ENCODE measurements at regions not wholly inside any gene's neighbourhood (a gene's known extent, or its start where the extent isn't known, plus 50 kb on each side); places are given as distances from the start of the nearest gene placed in this dataset.
A peak's percentile ranks its signal among the peaks of the same experiment; 100 is the strongest.

DNA sequence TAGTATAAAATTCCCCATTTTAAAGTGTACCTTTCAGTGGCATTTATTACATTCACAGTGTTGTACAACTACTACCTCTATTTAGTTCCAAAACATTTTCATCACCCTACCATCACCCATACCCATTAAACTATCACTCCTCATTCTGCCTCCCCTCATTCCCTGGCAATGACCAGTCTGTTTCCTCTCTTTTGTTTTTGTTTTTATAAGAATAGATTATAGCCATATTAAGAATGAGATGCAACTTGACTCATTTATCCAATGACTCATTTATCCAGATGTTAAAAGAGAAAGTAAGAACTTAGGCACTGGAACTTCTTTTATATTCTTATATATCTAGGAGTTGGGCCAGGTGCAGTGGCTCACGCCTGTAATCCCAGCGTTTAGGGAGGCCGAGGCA, 156.3 kb downstream of the FAT3 start:
- H3K36me3 ChIP-seq (ENCODE audit: insufficient read depth): no peaks in the 10 kb centered on the region
- no peak overlapping the region for H2AFZ ChIP-seq
- Mint-ChIP-seq H3K27me3 (ENCODE audit: insufficient read depth, low read depth, poor library complexity) (peaks cover 5% of the 10 kb centered on the region), H3K9me3 (no peaks in the 10 kb centered on the region), H3K4me3 (no peak overlapping the region), H3K27ac (no peak overlapping the region), H3K36me3 (ENCODE audit: low read depth) (no peaks in the 10 kb centered on the region; the same call in 2 of the 3 replicates), H3K4me1 (peaks cover 54% of the 10 kb centered on the region)
- H3F3A ChIP-seq (replicated peaks; ENCODE audit: low read depth): no peaks in the 10 kb centered on the region
- ATAC-seq: no peak
- H3K4me2 ChIP-seq: no peak overlapping the region
- no peaks in the 10 kb centered on the region for H3K9me2 ChIP-seq (ENCODE audit: insufficient read depth)
- TF ChIP-seq ETS1 (IDR thresholded peaks at IDR 0.05): no peak
- TF ChIP-seq ZNF331 (CRISPR knock-in tag; IDR thresholded peaks at IDR 0.05; ENCODE audit: low read depth): no peak
- no peak for TF ChIP-seq POLR2AphosphoS5 (IDR thresholded peaks at IDR 0.05; ENCODE audit: low read depth)
- no peak overlapping the region for H3K27ac ChIP-seq (ENCODE audit: low read depth)
- peaks cover 11% of the 10 kb centered on the region for H4K20me1 ChIP-seq (replicated peaks; ENCODE audit: insufficient read depth)
- H3K4me3 ChIP-seq: no peak overlapping the region
- no peak for DNase-seq (ENCODE audit: low spot score)
- no peaks in the 10 kb centered on the region for H3K27me3 ChIP-seq (ENCODE audit: insufficient read depth)
- peaks cover 31% of the 10 kb centered on the region for H3K4me1 ChIP-seq (ENCODE audit: insufficient read depth)
- H3K79me2 ChIP-seq (replicated peaks; ENCODE audit: insufficient read depth): peaks cover 100% of the 10 kb centered on the region

- H3K4me1 Mint-ChIP-seq: peaks cover 60% of the 10 kb centered on the region
- peak; percentile 40 for DNase-seq (ENCODE audit: low spot score)
- TF ChIP-seq, protein P1, sequence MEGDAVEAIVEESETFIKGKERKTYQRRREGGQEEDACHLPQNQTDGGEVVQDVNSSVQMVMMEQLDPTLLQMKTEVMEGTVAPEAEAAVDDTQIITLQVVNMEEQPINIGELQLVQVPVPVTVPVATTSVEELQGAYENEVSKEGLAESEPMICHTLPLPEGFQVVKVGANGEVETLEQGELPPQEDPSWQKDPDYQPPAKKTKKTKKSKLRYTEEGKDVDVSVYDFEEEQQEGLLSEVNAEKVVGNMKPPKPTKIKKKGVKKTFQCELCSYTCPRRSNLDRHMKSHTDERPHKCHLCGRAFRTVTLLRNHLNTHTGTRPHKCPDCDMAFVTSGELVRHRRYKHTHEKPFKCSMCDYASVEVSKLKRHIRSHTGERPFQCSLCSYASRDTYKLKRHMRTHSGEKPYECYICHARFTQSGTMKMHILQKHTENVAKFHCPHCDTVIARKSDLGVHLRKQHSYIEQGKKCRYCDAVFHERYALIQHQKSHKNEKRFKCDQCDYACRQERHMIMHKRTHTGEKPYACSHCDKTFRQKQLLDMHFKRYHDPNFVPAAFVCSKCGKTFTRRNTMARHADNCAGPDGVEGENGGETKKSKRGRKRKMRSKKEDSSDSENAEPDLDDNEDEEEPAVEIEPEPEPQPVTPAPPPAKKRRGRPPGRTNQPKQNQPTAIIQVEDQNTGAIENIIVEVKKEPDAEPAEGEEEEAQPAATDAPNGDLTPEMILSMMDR (conservative IDR thresholded peaks at IDR 0.05; ENCODE audit: low read depth in 2 of 2): peak; percentile 39 to 55
- TF ChIP-seq NANOG (IDR thresholded peaks at IDR 0.05; ENCODE audit: borderline replicate concordance) (no peak), CREB1 (CRISPR knock-in tag; IDR thresholded peaks at IDR 0.05; ENCODE audit: low read depth) (no peak), JUNB (IDR thresholded peaks at IDR 0.05; ENCODE audit: unreplicated experiment) (no peak), ZNF114 (CRISPR knock-in tag; IDR thresholded peaks at IDR 0.05) (no peak), ZNF331 (CRISPR knock-in tag; IDR thresholded peaks at IDR 0.05; ENCODE audit: low read depth) (no peak), ETS1 (IDR thresholded peaks at IDR 0.05) (no peak), POLR2AphosphoS5 (IDR thresholded peaks at IDR 0.05; ENCODE audit: low read depth) (no peak), STAT1 (IDR thresholded peaks at IDR 0.05; ENCODE audit: unreplicated experiment) (no peak)
- TF ChIP-seq, protein P2, sequence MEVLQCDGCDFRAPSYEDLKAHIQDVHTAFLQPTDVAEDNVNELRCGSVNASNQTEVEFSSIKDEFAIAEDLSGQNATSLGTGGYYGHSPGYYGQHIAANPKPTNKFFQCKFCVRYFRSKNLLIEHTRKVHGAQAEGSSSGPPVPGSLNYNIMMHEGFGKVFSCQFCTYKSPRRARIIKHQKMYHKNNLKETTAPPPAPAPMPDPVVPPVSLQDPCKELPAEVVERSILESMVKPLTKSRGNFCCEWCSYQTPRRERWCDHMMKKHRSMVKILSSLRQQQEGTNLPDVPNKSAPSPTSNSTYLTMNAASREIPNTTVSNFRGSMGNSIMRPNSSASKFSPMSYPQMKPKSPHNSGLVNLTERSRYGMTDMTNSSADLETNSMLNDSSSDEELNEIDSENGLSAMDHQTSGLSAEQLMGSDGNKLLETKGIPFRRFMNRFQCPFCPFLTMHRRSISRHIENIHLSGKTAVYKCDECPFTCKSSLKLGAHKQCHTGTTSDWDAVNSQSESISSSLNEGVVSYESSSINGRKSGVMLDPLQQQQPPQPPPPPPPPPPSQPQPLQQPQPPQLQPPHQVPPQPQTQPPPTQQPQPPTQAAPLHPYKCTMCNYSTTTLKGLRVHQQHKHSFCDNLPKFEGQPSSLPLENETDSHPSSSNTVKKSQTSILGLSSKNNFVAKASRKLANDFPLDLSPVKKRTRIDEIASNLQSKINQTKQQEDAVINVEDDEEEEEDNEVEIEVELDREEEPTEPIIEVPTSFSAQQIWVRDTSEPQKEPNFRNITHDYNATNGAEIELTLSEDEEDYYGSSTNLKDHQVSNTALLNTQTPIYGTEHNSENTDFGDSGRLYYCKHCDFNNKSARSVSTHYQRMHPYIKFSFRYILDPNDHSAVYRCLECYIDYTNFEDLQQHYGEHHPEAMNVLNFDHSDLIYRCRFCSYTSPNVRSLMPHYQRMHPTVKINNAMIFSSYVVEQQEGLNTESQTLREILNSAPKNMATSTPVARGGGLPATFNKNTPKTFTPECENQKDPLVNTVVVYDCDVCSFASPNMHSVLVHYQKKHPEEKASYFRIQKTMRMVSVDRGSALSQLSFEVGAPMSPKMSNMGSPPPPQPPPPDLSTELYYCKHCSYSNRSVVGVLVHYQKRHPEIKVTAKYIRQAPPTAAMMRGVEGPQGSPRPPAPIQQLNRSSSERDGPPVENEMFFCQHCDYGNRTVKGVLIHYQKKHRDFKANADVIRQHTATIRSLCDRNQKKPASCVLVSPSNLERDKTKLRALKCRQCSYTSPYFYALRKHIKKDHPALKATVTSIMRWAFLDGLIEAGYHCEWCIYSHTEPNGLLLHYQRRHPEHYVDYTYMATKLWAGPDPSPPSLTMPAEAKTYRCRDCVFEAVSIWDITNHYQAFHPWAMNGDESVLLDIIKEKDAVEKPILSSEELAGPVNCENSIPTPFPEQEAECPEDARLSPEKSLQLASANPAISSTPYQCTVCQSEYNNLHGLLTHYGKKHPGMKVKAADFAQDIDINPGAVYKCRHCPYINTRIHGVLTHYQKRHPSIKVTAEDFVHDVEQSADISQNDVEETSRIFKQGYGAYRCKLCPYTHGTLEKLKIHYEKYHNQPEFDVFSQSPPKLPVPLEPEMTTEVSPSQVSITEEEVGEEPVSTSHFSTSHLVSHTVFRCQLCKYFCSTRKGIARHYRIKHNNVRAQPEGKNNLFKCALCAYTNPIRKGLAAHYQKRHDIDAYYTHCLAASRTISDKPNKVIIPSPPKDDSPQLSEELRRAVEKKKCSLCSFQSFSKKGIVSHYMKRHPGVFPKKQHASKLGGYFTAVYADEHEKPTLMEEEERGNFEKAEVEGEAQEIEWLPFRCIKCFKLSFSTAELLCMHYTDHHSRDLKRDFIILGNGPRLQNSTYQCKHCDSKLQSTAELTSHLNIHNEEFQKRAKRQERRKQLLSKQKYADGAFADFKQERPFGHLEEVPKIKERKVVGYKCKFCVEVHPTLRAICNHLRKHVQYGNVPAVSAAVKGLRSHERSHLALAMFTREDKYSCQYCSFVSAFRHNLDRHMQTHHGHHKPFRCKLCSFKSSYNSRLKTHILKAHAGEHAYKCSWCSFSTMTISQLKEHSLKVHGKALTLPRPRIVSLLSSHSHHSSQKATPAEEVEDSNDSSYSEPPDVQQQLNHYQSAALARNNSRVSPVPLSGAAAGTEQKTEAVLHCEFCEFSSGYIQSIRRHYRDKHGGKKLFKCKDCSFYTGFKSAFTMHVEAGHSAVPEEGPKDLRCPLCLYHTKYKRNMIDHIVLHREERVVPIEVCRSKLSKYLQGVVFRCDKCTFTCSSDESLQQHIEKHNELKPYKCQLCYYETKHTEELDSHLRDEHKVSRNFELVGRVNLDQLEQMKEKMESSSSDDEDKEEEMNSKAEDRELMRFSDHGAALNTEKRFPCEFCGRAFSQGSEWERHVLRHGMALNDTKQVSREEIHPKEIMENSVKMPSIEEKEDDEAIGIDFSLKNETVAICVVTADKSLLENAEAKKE (CRISPR knock-in tag; IDR thresholded peaks at IDR 0.05): peak; percentile 7; the same call in 1 of the 2 replicates
These were observed 157.7 kb downstream of the FAT3 start for GRCh38 chr11:92382311-92382710.

More at GRCh38 chr11:92382311-92382710, 157.7 kb downstream of the FAT3 start:
- no peaks in the 10 kb centered on the region for H3K9me2 ChIP-seq (ENCODE audit: insufficient read depth)
- H3K4me2 ChIP-seq: no peak overlapping the region
- H4K20me1 ChIP-seq (replicated peaks; ENCODE audit: insufficient read depth): peaks cover under 1% of the 10 kb centered on the region
- Mint-ChIP-seq H3K9me3 (no peaks in the 10 kb centered on the region), H3K27ac (no peak overlapping the region), H3K27me3 (ENCODE audit: insufficient read depth, low read depth, poor library complexity) (peaks cover 9% of the 10 kb centered on the region), H3K36me3 (ENCODE audit: low read depth) (no peaks in the 10 kb centered on the region; the same call in 2 of the 3 replicates), H3K4me3 (no peak overlapping the region)
- H3K79me2 ChIP-seq (replicated peaks; ENCODE audit: insufficient read depth): peaks cover 100% of the 10 kb centered on the region
- no peaks in the 10 kb centered on the region for H3K36me3 ChIP-seq (ENCODE audit: insufficient read depth)
- H3K27me3 ChIP-seq (ENCODE audit: insufficient read depth): no peaks in the 10 kb centered on the region
- H2AFZ ChIP-seq: no peak overlapping the region
- peak; percentile 48 for ATAC-seq
- H3K4me3 ChIP-seq: no peak overlapping the region
- peaks cover 24% of the 10 kb centered on the region for H3K4me1 ChIP-seq (ENCODE audit: insufficient read depth)
- no peaks in the 10 kb centered on the region for H3F3A ChIP-seq (replicated peaks; ENCODE audit: low read depth)
- H3K27ac ChIP-seq (ENCODE audit: low read depth): no peak overlapping the region

All from GM23338 (cell line).